Endothelial cell of umbilical vein (primary cell): ENCODE measurements at regions not wholly inside any gene's neighbourhood (a gene's known extent, or its start where the extent isn't known, plus 50 kb on each side); places are given as distances from the start of the nearest gene placed in this dataset.

ENCODE experiments used
- BruUV-seq: library from RNA; stranded (reverse); fragments of 400-500 nt; replicated peaks from 2 replicates; lab custom pipeline; 2021; lab: Mats Ljungman, UMichigan
- CTCF ChIA-PET: fragments of 300-600, 350-600 bp; sonication (Branson Sonifier 250); formaldehyde crosslinking; loops from one replicate; lab custom pipeline; 2021; ENCODE audit warnings: antibody characterized with exemption, inconsistent platforms; lab: Charles Lee
- POLR2A ChIA-PET: fragments of 300-600, 350-600 bp; sonication (Branson Sonifier 250); formaldehyde crosslinking; loops from one replicate; lab custom pipeline; 2021; ENCODE audit warnings: antibody characterized with exemption, inconsistent platforms; lab: Charles Lee
- DNase-seq: peaks from one replicate; pipeline ENCODE4 v3.0.0-alpha.2; 2011; ENCODE audit warnings: low read depth, low spot score
- FAIRE-seq: peaks from 2 replicates; lab custom pipeline; 2011; peaks lifted over from hg19 to GRCh38; lab: Jason Lieb, UNC
- H2AFZ ChIP-seq: 2 replicates; pipeline ENCODE4 v1.6.0; 2012; ENCODE audit warnings: low read depth, low read length, control low read depth, inconsistent platforms
- H3K27ac ChIP-seq: 2 replicates; pipeline ENCODE4 v1.5.1; 2011; ENCODE audit warnings: low read depth, mild to moderate bottlenecking, control low read depth, low read length, moderate library complexity; ENCODE audit not compliant: insufficient read depth
- H3K27me3 ChIP-seq, 2 experiments: 2 replicates each; pipeline versions ENCODE4 v1.6.0 to v1.6.1; 2011; ENCODE audit warnings: low read length in 2 of 2, mixed read lengths in 1 of 2; ENCODE audit not compliant: control insufficient read depth in 2 of 2, insufficient read depth in 2 of 2
- H3K36me3 ChIP-seq, 2 experiments: 2 replicates in 1 of 2; 3 replicates in 1 of 2; pipeline ENCODE4 v1.5.1; 2011; ENCODE audit warnings: low read length in 2 of 2, mild to moderate bottlenecking in 1 of 2, moderate library complexity in 1 of 2; ENCODE audit not compliant: control insufficient read depth in 2 of 2, insufficient read depth in 2 of 2; ENCODE audit errors: extremely low read depth in 1 of 2
- H3K4me1 ChIP-seq: 3 replicates; pipeline ENCODE4 v1.5.1; 2011; ENCODE audit warnings: mild to moderate bottlenecking, low read length; ENCODE audit not compliant: control insufficient read depth, insufficient read depth; ENCODE audit errors: extremely low read depth
- H3K4me2 ChIP-seq: 2 replicates; pipeline ENCODE4 v1.6.1; 2011; ENCODE audit warnings: low read length, control low read depth, mixed read lengths; ENCODE audit not compliant: insufficient read depth
- H3K4me3 ChIP-seq, 3 experiments: fragments of 200-600 bp in 1 of 3; sonication (generic), shearing (Covaris generic) in 1 of 3; replicated peaks in 1 of 3; 2 replicates each; pipeline ENCODE4 v1.5.1; 2011 to 2016; ENCODE audit warnings: control low read depth in 3 of 3, low read length in 3 of 3, mild to moderate bottlenecking in 2 of 3, inconsistent platforms in 1 of 3, low read depth in 1 of 3, moderate library complexity in 1 of 3; ENCODE audit not compliant: insufficient read depth in 1 of 3
- H3K79me2 ChIP-seq: 2 replicates; pipeline ENCODE4 v1.6.0; 2012; ENCODE audit warnings: low read length, inconsistent platforms; ENCODE audit not compliant: control insufficient read depth, insufficient read depth
- H3K9ac ChIP-seq: replicated peaks from 2 replicates; pipeline ENCODE3; 2011; ENCODE audit warnings: low read length, control low read depth; ENCODE audit not compliant: insufficient read depth; ENCODE audit errors: extremely low read depth
- H3K9me1 ChIP-seq: replicated peaks from 3 replicates; pipeline ENCODE4 v1.6.0; 2011; ENCODE audit warnings: mild to moderate bottlenecking, low read length; ENCODE audit not compliant: control insufficient read depth, insufficient read depth; ENCODE audit errors: extremely low read depth
- H3K9me3 ChIP-seq: replicated peaks from 2 replicates; pipeline ENCODE4 v1.5.1; 2012; ENCODE audit warnings: low read length, inconsistent platforms; ENCODE audit not compliant: control insufficient read depth, insufficient read depth
- H4K20me1 ChIP-seq: replicated peaks from 2 replicates; pipeline ENCODE3; 2011; ENCODE audit warnings: mild to moderate bottlenecking, low read length; ENCODE audit not compliant: control insufficient read depth, insufficient read depth; ENCODE audit errors: extremely low read depth
- CTCF ChIP-seq, 2 donors: IDR thresholded peaks; 1 replicate in 1 of 2; 2 replicates in 1 of 2; pipeline ENCODE4 v1.5.1; 2011; ENCODE audit warnings: low read length in 2 of 2, mild to moderate bottlenecking in 2 of 2, moderate library complexity in 2 of 2, control low read depth in 1 of 2, inconsistent platforms in 1 of 2, low read depth in 1 of 2; ENCODE audit not compliant: insufficient read depth in 1 of 2; ENCODE audit errors: extremely low read depth in 1 of 2
- EZH2 ChIP-seq: IDR thresholded peaks from 2 replicates; pipeline ENCODE4 v1.6.1; 2012; ENCODE audit warnings: borderline replicate concordance, low read depth, mild to moderate bottlenecking, moderate library complexity, low read length, inconsistent platforms; ENCODE audit not compliant: severe bottlenecking
- FOS ChIP-seq: IDR thresholded peaks from 2 replicates; pipeline ENCODE4 v1.6.1; 2011; ENCODE audit warnings: mild to moderate bottlenecking, low read length, moderate library complexity, borderline replicate concordance; ENCODE audit not compliant: insufficient read depth
- GATA2 ChIP-seq: IDR thresholded peaks from 2 replicates; pipeline ENCODE4 v1.7.0; 2011; ENCODE audit warnings: low read depth, mild to moderate bottlenecking, moderate library complexity, mixed read lengths, low read length; ENCODE audit not compliant: insufficient read length, insufficient read depth
- JUN ChIP-seq: IDR thresholded peaks from 2 replicates; pipeline ENCODE4 v1.6.1; 2011; ENCODE audit warnings: borderline replicate concordance, low read depth; ENCODE audit not compliant: insufficient read length, insufficient read depth
- MAX ChIP-seq: IDR thresholded peaks from 2 replicates; pipeline ENCODE4 v1.6.1; 2011; ENCODE audit not compliant: insufficient read depth, insufficient read length
- MYC ChIP-seq: IDR thresholded peaks from one replicate; pipeline ENCODE4 v1.6.1; 2011; ENCODE audit warnings: mild to moderate bottlenecking, low read depth, low read length
- POLR2A ChIP-seq: IDR thresholded peaks from 2 replicates; pipeline ENCODE4 v1.6.1; 2012; ENCODE audit warnings: low read depth, mild to moderate bottlenecking, control low read depth, low read length
- POLR2AphosphoS5 ChIP-seq: IDR thresholded peaks from 2 replicates; pipeline ENCODE4 v1.6.1; 2012; ENCODE audit warnings: low read depth, mild to moderate bottlenecking, control low read depth, low read length, moderate library complexity; ENCODE audit not compliant: insufficient read depth
- dilution Hi-C: fragments of 300-500 bp; cut with MboI; formaldehyde crosslinking; loops from one replicate; pipeline ENCODE4 v1.15.0; 2019; ENCODE audit warnings: low sequenced_read_pairs; ENCODE audit not compliant: extremely low pct_ligation_motif_present
- intact Hi-C: fragments of 100-400 bp; cut with micrococcal nuclease; formaldehyde crosslinking; loops from one replicate; pipeline ENCODE4 v1.10.0; 2022

DNA sequence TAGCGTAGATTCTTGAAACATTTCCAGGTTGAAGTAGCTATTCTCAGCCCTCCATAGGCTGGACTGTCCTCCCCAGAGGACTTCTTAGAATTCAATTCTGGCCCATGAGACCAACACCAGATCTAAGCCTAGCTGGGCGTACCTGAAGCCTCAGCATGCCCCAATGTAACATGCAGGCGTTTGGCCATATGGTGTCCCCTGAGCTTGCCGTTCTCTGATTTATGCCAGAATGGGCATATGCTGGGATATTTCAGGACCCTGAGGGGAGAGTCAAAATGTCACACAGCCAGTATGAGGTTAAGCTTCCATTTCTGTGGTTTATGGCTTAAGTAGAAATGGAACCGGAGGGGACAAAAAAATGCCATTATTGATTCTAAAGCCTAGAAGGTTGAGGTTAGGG is 317.7 kb upstream of the OBI1 start:
- Histone ChIP-seq H3K9ac (no peak overlapping the region), H2AFZ (no peak overlapping the region), H3K9me3 (no peaks in the 10 kb centered on the region), H3K4me3 (no peak overlapping the region), H3K4me1 (no peaks in the 10 kb centered on the region), H4K20me1 (no peaks in the 10 kb centered on the region), H3K79me2 (no peaks in the 10 kb centered on the region), H3K27me3 (no peaks in the 10 kb centered on the region), H3K4me2 (no peak overlapping the region), H3K9me1 (no peaks in the 10 kb centered on the region), H3K27ac (no peak overlapping the region), H3K36me3 (no peaks in the 10 kb centered on the region)
- ChIA-PET POLR2A (no interaction called here), CTCF (interaction anchor here (1.0 to 2.1 kb wide), 5 partner anchors 736 to 846 kb away, joined by 3 to 8 read pairs (median 5); no protein-coding TSS in a partner anchor)
- dilution Hi-C loops = no loop called here
- no TSS peak for BruUV-seq
- no peak for DNase-seq
- intact Hi-C loops = loop anchor here (5.0 to 10.0 kb wide), 3 partner anchors 416 to 1202 kb away; no protein-coding TSS in a partner anchor
- TF ChIP-seq MYC (no peak), GATA2 (no peak), POLR2A (no peak), MAX (no peak), JUN (no peak), EZH2 (no peak), POLR2AphosphoS5 (no peak), FOS (no peak), CTCF (IDR thresholded peaks at IDR 0.05; ENCODE audit: extremely low read depth in 1 of 2, insufficient read depth in 1 of 2, low read depth in 1 of 2, low read length in 2 of 2) (no peak)
- FAIRE-seq = no peak
